ENCODE measurements at regions not wholly inside any gene's neighbourhood (a gene's known extent, or its start where the extent isn't known, plus 50 kb on each side); places are given as distances from the start of the nearest gene placed in this dataset.
"Not testable (repeated sequence)": the region's sequence is repeated elsewhere in the genome, so short reads cannot be mapped to it uniquely, and the experiment has no call there.

- no peak for DNase-seq (ENCODE audit: low read depth, low spot score)
These were observed 111.4 kb downstream of the LUZP4 start for GRCh38 chrX:115400960-115401359.

- DNase-seq (ENCODE audit: low read depth, low spot score) = no peak
These were observed 112.8 kb downstream of the LUZP4 start for GRCh38 chrX:115402299-115402698.

- no peak for DNase-seq (ENCODE audit: low read depth, low spot score)
These were observed 119.4 kb downstream of the LUZP4 start for GRCh38 chrX:115408771-115409400.

- DNase-seq (ENCODE audit: low read depth, low spot score) = no peak
These were observed 120.0 kb downstream of the LUZP4 start for GRCh38 chrX:115409551-115409950.

- no peak for DNase-seq (ENCODE audit: low read depth, low spot score)
These were observed 121.4 kb downstream of the LUZP4 start for GRCh38 chrX:115410731-115411428.

- no peak for DNase-seq (ENCODE audit: low read depth, low spot score)
These were observed 123.8 kb downstream of the LUZP4 start for GRCh38 chrX:115413246-115413878.

- no peak for DNase-seq (ENCODE audit: low read depth, low spot score)
These were observed 129.6 kb downstream of the LUZP4 start for GRCh38 chrX:115419069-115419468.

- no peak for DNase-seq (ENCODE audit: low read depth, low spot score)
These were observed 133.6 kb downstream of the LUZP4 start for GRCh38 chrX:115423086-115423485.

- DNase-seq (ENCODE audit: low read depth, low spot score) = no peak
These were observed 135.6 kb upstream of the PLS3 start for GRCh38 chrX:115425359-115425758.

- DNase-seq (ENCODE audit: low read depth, low spot score) = no peak
These were observed 133.0 kb upstream of the PLS3 start for GRCh38 chrX:115427861-115428410.

GRCh38 chrX:115434834-115435233, 126.1 kb upstream of the PLS3 start:
- not testable (repeated sequence) for DNase-seq (ENCODE audit: low read depth, low spot score)

- no peak for DNase-seq (ENCODE audit: low read depth, low spot score)
These were observed 123.0 kb upstream of the PLS3 start for GRCh38 chrX:115437841-115438595.

GRCh38 chrX:115448146-115448545, 112.8 kb upstream of the PLS3 start:
- DNase-seq (ENCODE audit: low read depth, low spot score) = no peak

- DNase-seq (ENCODE audit: low read depth, low spot score) = peak; percentile 61
These were observed 111.2 kb upstream of the PLS3 start for GRCh38 chrX:115449742-115450141.

GRCh38 chrX:115452251-115452650, 108.7 kb upstream of the PLS3 start:
- no peak for DNase-seq (ENCODE audit: low read depth, low spot score)

- peak; percentile 64 for DNase-seq (ENCODE audit: low read depth, low spot score)
These were observed 100.8 kb upstream of the PLS3 start for GRCh38 chrX:115459883-115460880.

GRCh38 chrX:115462406-115462805, 98.6 kb upstream of the PLS3 start:
- no peak for DNase-seq (ENCODE audit: low read depth, low spot score)

- DNase-seq (ENCODE audit: low read depth, low spot score) = no peak
These were observed 93.0 kb upstream of the PLS3 start for GRCh38 chrX:115467961-115468360.

- DNase-seq (ENCODE audit: low read depth, low spot score) = no peak
These were observed 88.8 kb upstream of the PLS3 start for GRCh38 chrX:115472131-115472530.

GRCh38 chrX:115486510-115486909, 74.5 kb upstream of the PLS3 start:
- no peak for DNase-seq (ENCODE audit: low read depth, low spot score)

Data from pulmonary artery endothelial cell (primary cell).